Lower leg skin (tissue), 3 donors: ENCODE measurements at regions not wholly inside any gene's neighbourhood (a gene's known extent, or its start where the extent isn't known, plus 50 kb on each side); places are given as distances from the start of the nearest gene placed in this dataset.

ENCODE experiments used
- CTCF ChIP-seq, 3 donors: fragments of 450-650 bp; IDR thresholded peaks; one replicate each; pipeline ENCODE4 v1.5.1; 2016; ENCODE audit warnings: antibody characterized with exemption in 3 of 3, mild to moderate bottlenecking in 3 of 3, moderate library complexity in 2 of 3
- POLR2A ChIP-seq, 2 donors: fragments of 450-650 bp; IDR thresholded peaks; one replicate each; pipeline ENCODE4 v1.6.1; 2016 to 2017; ENCODE audit warnings: antibody characterized with exemption in 2 of 2, mild to moderate bottlenecking in 1 of 2, moderate library complexity in 1 of 2

- TF ChIP-seq POLR2A (IDR thresholded peaks at IDR 0.05) (no peak), CTCF (IDR thresholded peaks at IDR 0.05) (no peak)
Measured at GRCh38 chr15:66840615-66841390, 138.8 kb downstream of the SMAD6 start.
